Lung (tissue), 11 donors: ENCODE measurements at regions not wholly inside any gene's neighbourhood (a gene's known extent, or its start where the extent isn't known, plus 50 kb on each side); places are given as distances from the start of the nearest gene placed in this dataset.

Experiments
- ATAC-seq: fragments of 200-7000 bp; cut with Tn5 transposase; one replicate; pipeline ENCODE4 v1.9.1; 2020; ENCODE audit warnings: moderate number of reproducible peaks; ENCODE audit not compliant: insufficient read depth, low FRiP score
- DNase-seq, 3 donors: peaks; one replicate each; pipeline ENCODE4 v3.0.0-alpha.2; 2013 to 2017
- H3K27ac ChIP-seq, 2 donors: one replicate each; pipeline ENCODE4 v1.5.1; 2013; ENCODE audit warnings: mild to moderate bottlenecking in 2 of 2, moderate library complexity in 2 of 2, control low read depth in 1 of 2, inconsistent platforms in 1 of 2, low read depth in 1 of 2, low read length in 1 of 2
- H3K27me3 ChIP-seq, 3 donors: one replicate each; pipeline ENCODE4 v1.5.1; 2013; ENCODE audit warnings: low read length in 2 of 3; ENCODE audit not compliant: control insufficient read depth in 3 of 3, insufficient read depth in 3 of 3
- H3K36me3 ChIP-seq, 4 donors: one replicate each; pipeline ENCODE4 v1.5.1; 2013; ENCODE audit warnings: low read length in 4 of 4, mild to moderate bottlenecking in 1 of 4, moderate library complexity in 1 of 4; ENCODE audit not compliant: control insufficient read depth in 4 of 4, insufficient read depth in 4 of 4
- H3K4me1 ChIP-seq, 5 donors: one replicate each; pipeline ENCODE4 v1.5.1; 2013; ENCODE audit warnings: low read length in 5 of 5, mild to moderate bottlenecking in 2 of 5, moderate library complexity in 1 of 5; ENCODE audit not compliant: control insufficient read depth in 5 of 5, insufficient read depth in 5 of 5
- H3K4me3 ChIP-seq: one replicate; pipeline ENCODE4 v1.5.1; 2013; ENCODE audit warnings: mild to moderate bottlenecking, control low read depth, moderate library complexity
- H3K9ac ChIP-seq, 2 donors: one replicate each; pipeline ENCODE4 v1.5.1; 2013; ENCODE audit warnings: low read length in 2 of 2, control low read depth in 1 of 2; ENCODE audit not compliant: insufficient read depth in 1 of 2
- H3K9me3 ChIP-seq, 4 donors: one replicate each; pipeline ENCODE4 v1.5.1; 2013; ENCODE audit warnings: low read length in 3 of 4, mild to moderate bottlenecking in 1 of 4, moderate library complexity in 1 of 4; ENCODE audit not compliant: control insufficient read depth in 4 of 4, insufficient read depth in 3 of 4
- WGBS, 2 donors: extraction: QIAGEN DNeasy Blood & Tissue Kit; methylation state at CpG; one replicate each; pipeline ENCODE4 v1.1.7; 2013; 5-methylcytosine and 5-hydroxymethylcytosine counted together
- TF ChIP-seq, protein P1 (sequence below): IDR thresholded peaks from 2 replicates; pipeline ENCODE4 v1.5.1; 2012; ENCODE audit warnings: mild to moderate bottlenecking; ENCODE audit errors: control extremely low read depth, extremely low read depth
- donor health status: control.
- donor health status: control.
- donor health status: Bipolar disorder and iron deficiency.
- donor health status: healthy.
- donor health status: DM: yes; HTN: yes; CAD: no.

DNA sequence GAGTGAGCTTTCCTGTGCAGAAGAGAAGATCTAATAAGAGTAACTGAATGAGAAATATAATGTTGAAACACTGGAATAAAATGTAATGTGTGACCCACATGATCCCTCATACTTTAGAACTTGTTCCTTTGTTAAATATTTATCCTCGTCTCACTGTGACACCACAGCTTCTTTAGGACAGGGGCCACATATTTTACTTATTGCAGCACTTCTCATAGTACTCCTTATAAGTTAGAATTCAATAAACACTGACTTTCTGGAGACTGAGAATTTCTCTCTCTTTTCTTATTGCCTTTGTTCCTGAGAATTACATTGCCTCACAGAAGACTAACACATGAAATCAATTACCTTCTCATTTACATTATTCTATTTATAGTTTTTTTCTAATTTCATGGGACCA is 1234.6 kb upstream of the CHAC2 start:
- Histone ChIP-seq H3K4me1 (no peaks in the 10 kb centered on the region), H3K36me3 (no peaks in the 10 kb centered on the region), H3K27me3 (no peaks in the 10 kb centered on the region), H3K4me3 (no peak overlapping the region), H3K27ac (no peak overlapping the region), H3K9ac (no peak overlapping the region), H3K9me3 (no peaks in the 10 kb centered on the region)
- TF ChIP-seq, protein P1, sequence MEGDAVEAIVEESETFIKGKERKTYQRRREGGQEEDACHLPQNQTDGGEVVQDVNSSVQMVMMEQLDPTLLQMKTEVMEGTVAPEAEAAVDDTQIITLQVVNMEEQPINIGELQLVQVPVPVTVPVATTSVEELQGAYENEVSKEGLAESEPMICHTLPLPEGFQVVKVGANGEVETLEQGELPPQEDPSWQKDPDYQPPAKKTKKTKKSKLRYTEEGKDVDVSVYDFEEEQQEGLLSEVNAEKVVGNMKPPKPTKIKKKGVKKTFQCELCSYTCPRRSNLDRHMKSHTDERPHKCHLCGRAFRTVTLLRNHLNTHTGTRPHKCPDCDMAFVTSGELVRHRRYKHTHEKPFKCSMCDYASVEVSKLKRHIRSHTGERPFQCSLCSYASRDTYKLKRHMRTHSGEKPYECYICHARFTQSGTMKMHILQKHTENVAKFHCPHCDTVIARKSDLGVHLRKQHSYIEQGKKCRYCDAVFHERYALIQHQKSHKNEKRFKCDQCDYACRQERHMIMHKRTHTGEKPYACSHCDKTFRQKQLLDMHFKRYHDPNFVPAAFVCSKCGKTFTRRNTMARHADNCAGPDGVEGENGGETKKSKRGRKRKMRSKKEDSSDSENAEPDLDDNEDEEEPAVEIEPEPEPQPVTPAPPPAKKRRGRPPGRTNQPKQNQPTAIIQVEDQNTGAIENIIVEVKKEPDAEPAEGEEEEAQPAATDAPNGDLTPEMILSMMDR = no peak
- ATAC-seq = no peak
- 35 to 58% methylated on average over 1 of the region's 1 CpG for WGBS, 2 donors
- DNase-seq = no peak

DNA sequence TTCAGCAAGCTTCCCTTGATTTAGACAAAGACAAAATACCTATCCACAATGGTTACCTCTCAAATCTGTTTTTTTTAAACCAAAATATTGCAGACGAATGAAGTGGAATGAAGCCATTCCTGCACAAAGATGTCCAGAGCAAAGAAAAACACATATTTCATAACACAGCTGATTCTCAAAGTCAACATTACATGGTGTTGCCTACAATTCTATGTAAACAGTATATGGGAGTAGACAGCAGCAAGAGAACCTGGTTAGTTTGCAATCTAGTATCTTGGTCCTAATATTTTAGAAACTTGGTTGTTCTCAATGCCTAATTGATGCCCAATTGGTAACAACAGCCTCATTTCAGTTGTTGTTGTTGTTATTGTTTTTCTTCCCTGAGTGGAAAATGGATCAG is 1240.9 kb upstream of the CHAC2 start:
- Histone ChIP-seq H3K27ac (no peak overlapping the region), H3K9me3 (peaks cover 0 to 7% (median 3%) of the 10 kb centered on the region in 4 donors), H3K36me3 (no peaks in the 10 kb centered on the region), H3K9ac (no peak overlapping the region), H3K4me3 (no peak overlapping the region), H3K4me1 (no peaks in the 10 kb centered on the region), H3K27me3 (no peaks in the 10 kb centered on the region)
- 59 to 73% methylated on average over 1 of the region's 1 CpG for WGBS, 2 donors
- TF ChIP-seq, protein P1 = no peak
- ATAC-seq (no peak), DNase-seq (no peak)

DNA sequence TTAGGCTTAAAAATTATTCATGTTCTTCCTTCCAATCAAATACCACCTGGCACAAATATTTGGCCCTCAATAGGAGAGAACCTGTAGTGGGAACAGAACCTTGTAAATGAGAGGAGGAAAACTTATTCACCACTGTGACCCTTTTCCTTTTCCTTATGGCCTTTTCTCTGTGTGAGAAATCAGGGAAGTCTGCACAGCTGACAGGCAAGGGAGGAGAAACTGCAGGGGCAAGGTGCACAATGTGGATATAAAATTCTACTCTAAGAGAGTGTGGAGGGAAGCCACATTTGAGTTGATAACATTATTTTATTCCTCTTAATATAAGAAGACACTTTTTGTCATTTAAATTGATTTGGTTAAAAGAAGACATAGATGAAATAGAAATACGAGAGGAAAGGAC is 1247.0 kb upstream of the CHAC2 start:
- WGBS, 2 donors = 71 to 74% methylated on average over 1 of the region's 1 CpG
- H3K27ac ChIP-seq = no peak overlapping the region
- TF ChIP-seq, protein P1 = no peak
- DNase-seq (no peak), ATAC-seq (no peak)
- no peak overlapping the region for H3K9ac ChIP-seq
- no peak overlapping the region for H3K4me3 ChIP-seq
- no peaks in the 10 kb centered on the region for H3K36me3 ChIP-seq
- H3K9me3 ChIP-seq = peaks cover 0 to 7% (median 3%) of the 10 kb centered on the region in 4 donors
- H3K27me3 ChIP-seq = no peaks in the 10 kb centered on the region
- no peaks in the 10 kb centered on the region for H3K4me1 ChIP-seq

DNA sequence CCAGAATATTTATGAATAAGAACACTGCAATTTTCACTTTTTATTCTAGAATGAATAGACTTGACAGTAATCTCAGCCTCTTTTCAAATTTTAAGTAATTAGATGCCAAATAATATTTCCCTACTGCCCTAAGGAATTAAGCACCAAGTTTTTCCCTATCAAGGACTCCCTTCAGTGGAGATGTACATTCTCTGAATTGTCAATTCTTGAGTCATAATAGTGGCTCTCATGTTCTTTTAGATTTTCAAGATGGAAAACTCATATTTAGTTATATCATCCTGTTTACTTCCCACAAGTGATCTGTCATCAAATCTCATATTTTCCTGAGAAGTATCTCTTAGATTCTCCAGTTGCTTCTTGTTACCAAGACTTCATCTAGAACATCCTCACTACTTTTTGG is 1248.9 kb upstream of the CHAC2 start:
- H3K4me1 ChIP-seq = no peaks in the 10 kb centered on the region
- no peak overlapping the region for H3K27ac ChIP-seq
- H3K36me3 ChIP-seq = no peaks in the 10 kb centered on the region
- ATAC-seq (no peak), DNase-seq (no peak)
- no peaks in the 10 kb centered on the region for H3K27me3 ChIP-seq
- H3K9me3 ChIP-seq = no peaks in the 10 kb centered on the region
- TF ChIP-seq, protein P1 = no peak
- H3K4me3 ChIP-seq = no peak overlapping the region
- no peak overlapping the region for H3K9ac ChIP-seq
